WERI-Rb-1 (cell line): ENCODE measurements at regions not wholly inside any gene's neighbourhood (a gene's known extent, or its start where the extent isn't known, plus 50 kb on each side); places are given as distances from the start of the nearest gene placed in this dataset.
"Not testable (repeated sequence)": the region's sequence is repeated elsewhere in the genome, so short reads cannot be mapped to it uniquely, and the experiment has no call there.

Source experiments
- DNase-seq: peaks from one replicate; pipeline ENCODE4 v3.0.0-alpha.2; 2020
- H3K27ac ChIP-seq: fragments of 250-450 bp; sonication (Bioruptor Pico); 2 replicates; pipeline ENCODE4 v1.5.1; 2020; ENCODE audit warnings: mild to moderate bottlenecking, moderate library complexity
- H3K27me3 ChIP-seq: fragments of 250-450 bp; sonication (Bioruptor Pico); 2 replicates; pipeline ENCODE4 v1.5.1; 2021; ENCODE audit warnings: mild to moderate bottlenecking, low read depth, moderate library complexity; ENCODE audit not compliant: insufficient read depth, severe bottlenecking
- H3K36me3 ChIP-seq: fragments of 250-450 bp; sonication (Bioruptor Pico); 2 replicates; pipeline ENCODE4 v1.5.1; 2020; ENCODE audit warnings: mild to moderate bottlenecking, moderate library complexity
- H3K4me3 ChIP-seq: 2 replicates; pipeline ENCODE4 v1.5.1; 2011; ENCODE audit warnings: low read depth, mild to moderate bottlenecking, control low read depth, low read length
- H3K9me3 ChIP-seq: fragments of 250-450 bp; sonication (Bioruptor Pico); 2 replicates; pipeline ENCODE4 v1.5.1; 2021; ENCODE audit warnings: mild to moderate bottlenecking, moderate library complexity; ENCODE audit not compliant: severe bottlenecking
- CTCF ChIP-seq: IDR thresholded peaks from 2 replicates; pipeline ENCODE4 v1.5.1; 2011; ENCODE audit warnings: low read depth, mild to moderate bottlenecking, control low read depth, inconsistent platforms, low read length

- H3K4me3 ChIP-seq, result no peak overlapping the region
- no peaks in the 10 kb centered on the region for H3K9me3 ChIP-seq
- no peaks in the 10 kb centered on the region for H3K27me3 ChIP-seq
- TF ChIP-seq CTCF, result no peak
- no peaks in the 10 kb centered on the region for H3K36me3 ChIP-seq
- no peak for DNase-seq
- no peak overlapping the region for H3K27ac ChIP-seq
Measured at GRCh38 chr1:117739504-117739903, 133.7 kb downstream of the TENT5C start.

- Histone ChIP-seq H3K27me3 (no peaks in the 10 kb centered on the region), H3K36me3 (no peaks in the 10 kb centered on the region), H3K27ac (no peak overlapping the region), H3K4me3 (no peak overlapping the region), H3K9me3 (no peaks in the 10 kb centered on the region)
- TF ChIP-seq CTCF, result no peak
- DNase-seq, result no peak
Measured at GRCh38 chr1:117740496-117740895, 134.6 kb downstream of the TENT5C start.

- H3K4me3 ChIP-seq, H3K9me3 ChIP-seq, H3K27ac ChIP-seq, H3K36me3 ChIP-seq, DNase-seq, H3K27me3 ChIP-seq: not testable (repeated sequence)
Measured at GRCh38 chr1:117746565-117746964, 140.7 kb downstream of the TENT5C start.

- no peaks in the 10 kb centered on the region for H3K36me3 ChIP-seq
- no peaks in the 10 kb centered on the region for H3K9me3 ChIP-seq
- no peak for DNase-seq
- H3K4me3 ChIP-seq, result no peak overlapping the region
- no peak for TF ChIP-seq CTCF
- no peak overlapping the region for H3K27ac ChIP-seq
- no peaks in the 10 kb centered on the region for H3K27me3 ChIP-seq
Measured at GRCh38 chr1:117747605-117748004, 141.8 kb downstream of the TENT5C start.

GRCh38 chr1:117751321-117751720 lies 145.5 kb downstream of the TENT5C start:
- Histone ChIP-seq H3K36me3 (no peaks in the 10 kb centered on the region), H3K27ac (no peak overlapping the region), H3K4me3 (no peak overlapping the region), H3K27me3 (no peaks in the 10 kb centered on the region), H3K9me3 (no peaks in the 10 kb centered on the region)
- no peak for DNase-seq
- TF ChIP-seq CTCF, result no peak

- DNase-seq, result no peak
- no peak for TF ChIP-seq CTCF
- H3K27me3 ChIP-seq, result no peaks in the 10 kb centered on the region
- H3K4me3 ChIP-seq, result no peak overlapping the region
- no peaks in the 10 kb centered on the region for H3K36me3 ChIP-seq
- H3K9me3 ChIP-seq, result no peaks in the 10 kb centered on the region
- no peak overlapping the region for H3K27ac ChIP-seq
Measured at GRCh38 chr1:117752661-117753060, 146.8 kb downstream of the TENT5C start.
